C4-2B (cell line): ENCODE measurements at regions not wholly inside any gene's neighbourhood (a gene's known extent, or its start where the extent isn't known, plus 50 kb on each side); places are given as distances from the start of the nearest gene placed in this dataset.

Experiments used
- CTCF ChIP-seq: fragments of 450-650 bp; conservative IDR thresholded peaks from 2 replicates; pipeline ENCODE4 v1.5.1; 2017; ENCODE audit warnings: mild to moderate bottlenecking
- ZFX ChIP-seq: fragments of 450-650 bp; IDR thresholded peaks from 2 replicates; pipeline ENCODE4 v1.6.1; 2017

DNA sequence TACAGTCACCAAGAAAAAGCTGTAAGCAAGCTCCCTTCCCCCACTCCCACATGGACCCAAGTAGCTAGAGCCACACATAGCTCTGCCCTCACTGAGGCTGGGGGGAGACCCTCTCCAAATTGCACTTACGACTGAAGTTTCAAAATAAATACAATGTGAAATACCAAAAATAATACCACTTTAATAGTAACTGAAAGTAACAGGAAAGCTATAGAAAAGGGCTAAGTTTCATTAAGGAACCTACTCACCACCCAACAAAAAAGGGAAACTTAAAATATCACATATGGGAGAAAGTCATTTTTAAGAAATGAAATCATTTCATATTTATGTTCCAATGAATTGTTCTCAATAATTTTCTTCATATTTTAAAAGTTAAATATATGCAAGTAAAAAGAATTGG is 130.4 kb upstream of the UBE2E2 start:
- no peak for TF ChIP-seq CTCF
- TF ChIP-seq ZFX = no peak
